H9 (cell line): ENCODE measurements at regions not wholly inside any gene's neighbourhood (a gene's known extent, or its start where the extent isn't known, plus 50 kb on each side); places are given as distances from the start of the nearest gene placed in this dataset.

Experiments
- DNase-seq: peaks from one replicate; pipeline ENCODE4 v3.0.0-alpha.2; 2017
- H2AFZ ChIP-seq: one replicate; pipeline ENCODE4 v1.6.1; 2013; ENCODE audit warnings: mild to moderate bottlenecking, low read length, control low read depth, moderate library complexity
- H2AK5ac ChIP-seq: 2 replicates; pipeline ENCODE4 v1.6.1; 2013; ENCODE audit warnings: low read length, control low read depth, mixed read lengths; ENCODE audit not compliant: insufficient read length
- H2BK120ac ChIP-seq: one replicate; pipeline ENCODE4 v1.6.1; 2013; ENCODE audit warnings: low read depth, mild to moderate bottlenecking, low read length, control low read depth, inconsistent platforms; ENCODE audit not compliant: poor library complexity, severe bottlenecking
- H2BK12ac ChIP-seq: 2 replicates; pipeline ENCODE4 v1.6.1; 2013; ENCODE audit warnings: low read length, control low read depth, mixed read lengths, low read depth; ENCODE audit not compliant: insufficient read length
- H2BK15ac ChIP-seq: 2 replicates; pipeline ENCODE4 v1.6.1; 2013; ENCODE audit warnings: low read depth, low read length, control low read depth
- H2BK20ac ChIP-seq: one replicate; pipeline ENCODE4 v1.6.1; 2013; ENCODE audit warnings: low read depth, mild to moderate bottlenecking, low read length, control low read depth, inconsistent platforms; ENCODE audit not compliant: poor library complexity, severe bottlenecking
- H2BK5ac ChIP-seq: 2 replicates; pipeline ENCODE4 v1.6.1; 2013; ENCODE audit warnings: low read length, control low read depth, mixed read lengths; ENCODE audit not compliant: insufficient read length
- H3K14ac ChIP-seq: 2 replicates; pipeline ENCODE4 v1.6.1; 2013; ENCODE audit warnings: low read length, control low read depth; ENCODE audit not compliant: insufficient read depth
- H3K18ac ChIP-seq: 2 replicates; pipeline ENCODE4 v1.6.1; 2013; ENCODE audit warnings: low read depth, mild to moderate bottlenecking, mixed read lengths, low read length, control low read depth; ENCODE audit not compliant: insufficient read length
- H3K23ac ChIP-seq: 2 replicates; pipeline ENCODE4 v1.6.1; 2013; ENCODE audit warnings: low read length, control low read depth, mixed read lengths, low read depth; ENCODE audit not compliant: insufficient read length
- H3K23me2 ChIP-seq: 2 replicates; pipeline ENCODE4 v1.6.1; 2013; ENCODE audit warnings: low read depth, mild to moderate bottlenecking, mixed read lengths, low read length, control low read depth; ENCODE audit not compliant: insufficient read length, poor library complexity, severe bottlenecking
- H3K27ac ChIP-seq: 2 replicates; pipeline ENCODE4 v1.5.1; 2013; ENCODE audit warnings: low read length, control low read depth, mixed read lengths, low read depth; ENCODE audit not compliant: insufficient read length
- H3K27me3 ChIP-seq: 2 replicates; pipeline ENCODE4 v1.6.1; 2013; ENCODE audit warnings: low read length, control low read depth, inconsistent platforms; ENCODE audit not compliant: insufficient read depth
- H3K4ac ChIP-seq: 2 replicates; pipeline ENCODE4 v1.6.1; 2013; ENCODE audit warnings: low read depth, mild to moderate bottlenecking, control low read depth, inconsistent platforms, low read length, moderate library complexity
- H3K4me1 ChIP-seq: 2 replicates; pipeline ENCODE4 v1.6.1; 2013; ENCODE audit warnings: low read length, control low read depth, inconsistent platforms; ENCODE audit not compliant: insufficient read depth
- H3K4me2 ChIP-seq: 2 replicates; pipeline ENCODE4 v1.6.1; 2013; ENCODE audit warnings: low read length, control low read depth, mixed read lengths; ENCODE audit not compliant: insufficient read length, insufficient read depth
- H3K56ac ChIP-seq: 2 replicates; pipeline ENCODE4 v1.6.1; 2013; ENCODE audit warnings: low read depth, mild to moderate bottlenecking, mixed read lengths, low read length, control low read depth; ENCODE audit not compliant: insufficient read length
- H3K79me1 ChIP-seq: 2 replicates; pipeline ENCODE4 v1.6.1; 2013; ENCODE audit warnings: low read depth, mild to moderate bottlenecking, moderate library complexity, low read length, control low read depth, inconsistent platforms; ENCODE audit not compliant: insufficient read depth, poor library complexity, severe bottlenecking
- H3K79me2 ChIP-seq: 2 replicates; pipeline ENCODE4 v1.6.1; 2013; ENCODE audit warnings: low read length, control low read depth, inconsistent platforms; ENCODE audit not compliant: insufficient read depth
- H3K9ac ChIP-seq: 2 replicates; pipeline ENCODE4 v1.6.1; 2013; ENCODE audit warnings: low read length, control low read depth, mixed read lengths; ENCODE audit not compliant: insufficient read length; ENCODE audit errors: extremely low read depth
- H3K9me3 ChIP-seq: one replicate; pipeline ENCODE4 v1.6.1; 2013; ENCODE audit warnings: low read depth, low read length, inconsistent platforms; ENCODE audit not compliant: control insufficient read depth
- H3T11ph ChIP-seq: one replicate; pipeline ENCODE4 v1.6.1; 2013; ENCODE audit warnings: mild to moderate bottlenecking, low read length, control low read depth, inconsistent platforms
- H4K20me1 ChIP-seq: one replicate; pipeline ENCODE4 v1.6.1; 2013; ENCODE audit not compliant: control insufficient read depth, insufficient read length, insufficient read depth
- H4K5ac ChIP-seq: 2 replicates; pipeline ENCODE4 v1.6.1; 2013; ENCODE audit warnings: low read depth, mild to moderate bottlenecking, mixed read lengths, low read length, control low read depth; ENCODE audit not compliant: insufficient read length
- H4K8ac ChIP-seq: replicated peaks from 2 replicates; pipeline ENCODE4 v1.6.1; 2013; ENCODE audit warnings: low read length, control low read depth, mixed read lengths, low read depth; ENCODE audit not compliant: insufficient read length
- H4K91ac ChIP-seq: 2 replicates; pipeline ENCODE4 v1.6.1; 2013; ENCODE audit warnings: low read depth, mild to moderate bottlenecking, moderate library complexity, mixed read lengths, low read length, control low read depth; ENCODE audit not compliant: insufficient read length
- H3K27ac Mint-ChIP-seq, 3 experiments: 2 replicates in 2 of 3; 3 replicates in 1 of 3; pipeline ENCODE4 v1.8.0; 2020 to 2021; ENCODE audit warnings: mixed read lengths in 3 of 3, mild to moderate bottlenecking in 1 of 3, moderate library complexity in 1 of 3
- H3K27me3 Mint-ChIP-seq: 2 replicates; pipeline ENCODE4 v1.8.0; 2021; ENCODE audit warnings: low read depth, mild to moderate bottlenecking, moderate library complexity, mixed read lengths
- H3K36me3 Mint-ChIP-seq, 3 experiments: 2 replicates in 2 of 3; 3 replicates in 1 of 3; pipeline ENCODE4 v1.8.0; 2020 to 2021; ENCODE audit warnings: low read depth in 3 of 3, mixed read lengths in 3 of 3; ENCODE audit not compliant: insufficient read depth in 1 of 3
- H3K4me1 Mint-ChIP-seq, 2 experiments: 2 replicates each; pipeline ENCODE4 v1.8.0; 2020; ENCODE audit warnings: mixed read lengths in 2 of 2
- H3K4me3 Mint-ChIP-seq, 2 experiments: 2 replicates in 1 of 2; 3 replicates in 1 of 2; pipeline ENCODE4 v1.8.0; 2020 to 2021; ENCODE audit warnings: mild to moderate bottlenecking in 2 of 2, mixed read lengths in 2 of 2, moderate library complexity in 1 of 2
- H3K9me3 Mint-ChIP-seq, 2 experiments: 2 replicates in 1 of 2; 3 replicates in 1 of 2; pipeline ENCODE4 v1.8.0; 2020; ENCODE audit warnings: mild to moderate bottlenecking in 2 of 2, mixed read lengths in 2 of 2, moderate library complexity in 1 of 2
- WGBS: extraction: QIAGEN DNeasy Blood & Tissue Kit; methylation state at CpG from one replicate; pipeline ENCODE4 v1.1.7; 2013; ENCODE audit warnings: missing lambda C conversion rate, low lambda C conversion rate, mixed read lengths; ENCODE audit not compliant: insufficient read length; ENCODE audit errors: extremely low coverage; 5-methylcytosine and 5-hydroxymethylcytosine counted together
- TF ChIP-seq, protein P1 (sequence below): fragments of 200-600 bp; sonication (generic); conservative IDR thresholded peaks from 3 replicates; pipeline ENCODE4 v1.8.0; 2021; ENCODE audit warnings: antibody characterized with exemption, mild to moderate bottlenecking

DNA sequence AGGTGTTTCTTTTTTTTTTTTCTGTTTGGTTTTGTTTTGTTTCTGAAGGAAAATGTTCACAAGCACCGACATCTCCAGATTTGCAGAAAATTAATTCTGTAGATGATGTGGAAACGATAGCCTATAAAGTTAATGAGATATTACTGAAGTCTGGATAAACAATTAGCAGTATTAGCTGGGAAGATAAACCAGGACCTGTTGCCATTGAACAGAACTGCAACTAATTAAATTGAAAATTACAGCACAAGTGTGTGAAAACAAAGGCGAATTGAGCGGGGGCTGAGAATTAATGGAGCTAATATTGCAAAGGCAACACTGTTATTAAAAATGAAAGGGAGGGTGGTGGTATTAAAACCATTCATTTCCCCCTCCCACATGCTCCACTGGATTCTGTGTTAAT, 107.5 kb upstream of the AJAP1 start:
- H3K4me2 ChIP-seq = no peak overlapping the region
- Mint-ChIP-seq H3K9me3 (peaks cover 10 to 12% of the 10 kb centered on the region in 2 experiments; a peak in 4 of 5 replicates), H3K27me3 (peaks cover 52% of the 10 kb centered on the region), H3K4me1 (no peaks in the 10 kb centered on the region; a peak in 1 of 4 replicates), H3K27ac (no peak overlapping the region), H3K36me3 (no peaks in the 10 kb centered on the region; a peak in 1 of 7 replicates), H3K4me3 (no peak overlapping the region)
- H4K91ac ChIP-seq = no peak overlapping the region
- H2BK120ac ChIP-seq = no peak overlapping the region
- H2BK12ac ChIP-seq = no peak overlapping the region
- H3K79me2 ChIP-seq = no peaks in the 10 kb centered on the region
- H3K79me1 ChIP-seq = no peaks in the 10 kb centered on the region
- no peaks in the 10 kb centered on the region for H3K4me1 ChIP-seq
- no peaks in the 10 kb centered on the region for H3K9me3 ChIP-seq
- no peaks in the 10 kb centered on the region for H4K20me1 ChIP-seq
- H2BK15ac ChIP-seq = no peak overlapping the region
- no peak overlapping the region for H4K5ac ChIP-seq
- H3K27ac ChIP-seq = no peak overlapping the region
- no peak overlapping the region for H3K18ac ChIP-seq
- H2BK20ac ChIP-seq = no peak overlapping the region
- no peak overlapping the region for H2AK5ac ChIP-seq
- H3K14ac ChIP-seq = no peak overlapping the region
- H3K4ac ChIP-seq = no peak overlapping the region
- H2BK5ac ChIP-seq = no peak overlapping the region
- no peaks in the 10 kb centered on the region for H3K23me2 ChIP-seq
- no peak overlapping the region for H3T11ph ChIP-seq
- H3K9ac ChIP-seq = no peak overlapping the region
- H3K27me3 ChIP-seq = no peaks in the 10 kb centered on the region
- H3K23ac ChIP-seq = no peak overlapping the region
- no peak overlapping the region for H2AFZ ChIP-seq
- no CpG with 5 or more reads among the region's 4 CpGs for WGBS
- H3K56ac ChIP-seq = no peak overlapping the region
- no peak overlapping the region for H4K8ac ChIP-seq
- TF ChIP-seq, protein P1, sequence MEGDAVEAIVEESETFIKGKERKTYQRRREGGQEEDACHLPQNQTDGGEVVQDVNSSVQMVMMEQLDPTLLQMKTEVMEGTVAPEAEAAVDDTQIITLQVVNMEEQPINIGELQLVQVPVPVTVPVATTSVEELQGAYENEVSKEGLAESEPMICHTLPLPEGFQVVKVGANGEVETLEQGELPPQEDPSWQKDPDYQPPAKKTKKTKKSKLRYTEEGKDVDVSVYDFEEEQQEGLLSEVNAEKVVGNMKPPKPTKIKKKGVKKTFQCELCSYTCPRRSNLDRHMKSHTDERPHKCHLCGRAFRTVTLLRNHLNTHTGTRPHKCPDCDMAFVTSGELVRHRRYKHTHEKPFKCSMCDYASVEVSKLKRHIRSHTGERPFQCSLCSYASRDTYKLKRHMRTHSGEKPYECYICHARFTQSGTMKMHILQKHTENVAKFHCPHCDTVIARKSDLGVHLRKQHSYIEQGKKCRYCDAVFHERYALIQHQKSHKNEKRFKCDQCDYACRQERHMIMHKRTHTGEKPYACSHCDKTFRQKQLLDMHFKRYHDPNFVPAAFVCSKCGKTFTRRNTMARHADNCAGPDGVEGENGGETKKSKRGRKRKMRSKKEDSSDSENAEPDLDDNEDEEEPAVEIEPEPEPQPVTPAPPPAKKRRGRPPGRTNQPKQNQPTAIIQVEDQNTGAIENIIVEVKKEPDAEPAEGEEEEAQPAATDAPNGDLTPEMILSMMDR = no peak
- DNase-seq = no peak
